ENCODE measurements at regions not wholly inside any gene's neighbourhood (a gene's known extent, or its start where the extent isn't known, plus 50 kb on each side); places are given as distances from the start of the nearest gene placed in this dataset.

GRCh38 chrX:25066131-25066530, 50.4 kb upstream of the ARX start:
- TF ChIP-seq CTCF (IDR thresholded peaks at IDR 0.05) = no peak
- DNase-seq (no peak), ATAC-seq (ENCODE audit: low read depth) (no peak)
- H3K36me3 Mint-ChIP-seq (ENCODE audit: low read depth) = no peaks in the 10 kb centered on the region
- H3K4me1 Mint-ChIP-seq = no peaks in the 10 kb centered on the region
- H3K27ac Mint-ChIP-seq = no peak overlapping the region
- no peaks in the 10 kb centered on the region for H3K9me3 Mint-ChIP-seq
- intact Hi-C loops (cut with micrococcal nuclease) = no loop called here
- no peaks in the 10 kb centered on the region for H3K27me3 Mint-ChIP-seq
- CTCF ChIA-PET = no interaction called here
- POLR2A ChIA-PET = no interaction called here
- no peak overlapping the region for H3K4me3 Mint-ChIP-seq

Measured in activated B cell treated with CpG ODN at 0.5 μM for 24 hours (primary cell).